DOHH2 (cell line): ENCODE measurements at regions not wholly inside any gene's neighbourhood (a gene's known extent, or its start where the extent isn't known, plus 50 kb on each side); places are given as distances from the start of the nearest gene placed in this dataset.

Source experiments
- H3F3A ChIP-seq: fragments of 200-600 bp; sonication (generic), shearing (Covaris generic); 2 replicates; pipeline ENCODE4 v1.6.0; 2016; ENCODE audit warnings: antibody characterized with exemption, mild to moderate bottlenecking; ENCODE audit not compliant: control insufficient read depth, insufficient read depth
- H3K27ac ChIP-seq: fragments of 200-600 bp; sonication (generic); 2 replicates; pipeline ENCODE4 v1.5.1; 2014; ENCODE audit warnings: low read depth, mild to moderate bottlenecking, low read length, moderate library complexity
- H3K27me3 ChIP-seq: fragments of 200-600 bp; sonication (generic); 2 replicates; pipeline ENCODE4 v1.6.1; 2014; ENCODE audit warnings: mild to moderate bottlenecking, low read length, mixed read lengths; ENCODE audit not compliant: control insufficient read depth
- H3K36me3 ChIP-seq: fragments of 200-600 bp; sonication (generic); 2 replicates; pipeline ENCODE4 v1.6.1; 2014; ENCODE audit warnings: mild to moderate bottlenecking, low read length, moderate library complexity, mixed read lengths; ENCODE audit not compliant: control insufficient read depth
- H3K4me1 ChIP-seq: fragments of 200-600 bp; sonication (generic); 2 replicates; pipeline ENCODE4 v1.6.1; 2014; ENCODE audit warnings: mild to moderate bottlenecking, low read length, mixed read lengths; ENCODE audit not compliant: control insufficient read depth
- H3K4me2 ChIP-seq: fragments of 200-600 bp; sonication (generic); 2 replicates; pipeline ENCODE4 v1.6.0; 2014; ENCODE audit warnings: mild to moderate bottlenecking, low read length, moderate library complexity
- H3K4me3 ChIP-seq: fragments of 200-600 bp; sonication (generic); 2 replicates; pipeline ENCODE4 v1.5.1; 2014; ENCODE audit warnings: mild to moderate bottlenecking, low read length, mixed read lengths
- H3K79me2 ChIP-seq: fragments of 200-600 bp; sonication (generic); 2 replicates; pipeline ENCODE4 v1.6.1; 2014; ENCODE audit warnings: mild to moderate bottlenecking, low read length, mixed read lengths; ENCODE audit not compliant: control insufficient read depth
- H3K9me2 ChIP-seq: fragments of 200-600 bp; sonication (generic); replicated peaks from 2 replicates; pipeline ENCODE4 v1.6.1; 2014; ENCODE audit warnings: mild to moderate bottlenecking, low read length, mixed read lengths; ENCODE audit not compliant: control insufficient read depth
- H3K9me3 ChIP-seq: fragments of 200-600 bp; sonication (generic); 2 replicates; pipeline ENCODE4 v1.6.1; 2014; ENCODE audit warnings: antibody characterized with exemption, low read length, mixed read lengths; ENCODE audit not compliant: control insufficient read depth, insufficient read depth
- H4K20me1 ChIP-seq: fragments of 200-600 bp; sonication (generic); 2 replicates; pipeline ENCODE4 v1.6.0; 2014; ENCODE audit warnings: low read depth, mild to moderate bottlenecking, antibody characterized with exemption, low read length, moderate library complexity; ENCODE audit not compliant: control insufficient read depth, insufficient read depth
- EZH2phosphoT487 ChIP-seq: fragments of 200-600 bp; sonication (generic); IDR thresholded peaks from 2 replicates; pipeline ENCODE4 v1.6.1; 2017; ENCODE audit warnings: borderline replicate concordance, mild to moderate bottlenecking, antibody characterized with exemption, low read length, moderate library complexity, mixed read lengths
- TF ChIP-seq, protein P1 (sequence below): fragments of 200-600 bp; sonication (generic); IDR thresholded peaks from one replicate; pipeline ENCODE4 v1.5.1; 2014; ENCODE audit warnings: antibody characterized with exemption, mild to moderate bottlenecking, low read depth, low read length; ENCODE audit not compliant: poor library complexity, severe bottlenecking

GRCh38 chr7:121558288-121558687 lies 162.2 kb upstream of the FAM3C start:
- no peaks in the 10 kb centered on the region for H3K9me3 ChIP-seq
- no peaks in the 10 kb centered on the region for H4K20me1 ChIP-seq
- no peak overlapping the region for H3K27ac ChIP-seq
- no peaks in the 10 kb centered on the region for H3K79me2 ChIP-seq
- no peaks in the 10 kb centered on the region for H3K4me1 ChIP-seq
- H3K4me3 ChIP-seq = no peak overlapping the region
- TF ChIP-seq EZH2phosphoT487 = no peak
- TF ChIP-seq, protein P1, sequence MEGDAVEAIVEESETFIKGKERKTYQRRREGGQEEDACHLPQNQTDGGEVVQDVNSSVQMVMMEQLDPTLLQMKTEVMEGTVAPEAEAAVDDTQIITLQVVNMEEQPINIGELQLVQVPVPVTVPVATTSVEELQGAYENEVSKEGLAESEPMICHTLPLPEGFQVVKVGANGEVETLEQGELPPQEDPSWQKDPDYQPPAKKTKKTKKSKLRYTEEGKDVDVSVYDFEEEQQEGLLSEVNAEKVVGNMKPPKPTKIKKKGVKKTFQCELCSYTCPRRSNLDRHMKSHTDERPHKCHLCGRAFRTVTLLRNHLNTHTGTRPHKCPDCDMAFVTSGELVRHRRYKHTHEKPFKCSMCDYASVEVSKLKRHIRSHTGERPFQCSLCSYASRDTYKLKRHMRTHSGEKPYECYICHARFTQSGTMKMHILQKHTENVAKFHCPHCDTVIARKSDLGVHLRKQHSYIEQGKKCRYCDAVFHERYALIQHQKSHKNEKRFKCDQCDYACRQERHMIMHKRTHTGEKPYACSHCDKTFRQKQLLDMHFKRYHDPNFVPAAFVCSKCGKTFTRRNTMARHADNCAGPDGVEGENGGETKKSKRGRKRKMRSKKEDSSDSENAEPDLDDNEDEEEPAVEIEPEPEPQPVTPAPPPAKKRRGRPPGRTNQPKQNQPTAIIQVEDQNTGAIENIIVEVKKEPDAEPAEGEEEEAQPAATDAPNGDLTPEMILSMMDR = no peak
- H3K27me3 ChIP-seq = no peaks in the 10 kb centered on the region
- no peaks in the 10 kb centered on the region for H3K9me2 ChIP-seq
- no peaks in the 10 kb centered on the region for H3K36me3 ChIP-seq
- no peak overlapping the region for H3K4me2 ChIP-seq
- H3F3A ChIP-seq = no peaks in the 10 kb centered on the region

GRCh38 chr7:121557034-121557892 lies 161.2 kb upstream of the FAM3C start:
- Histone ChIP-seq H3K4me1 (no peaks in the 10 kb centered on the region), H3K9me2 (no peaks in the 10 kb centered on the region), H3K9me3 (no peaks in the 10 kb centered on the region), H3K4me3 (no peak overlapping the region), H3K4me2 (no peak overlapping the region), H4K20me1 (no peaks in the 10 kb centered on the region), H3K36me3 (no peaks in the 10 kb centered on the region), H3K27ac (no peak overlapping the region), H3K79me2 (no peaks in the 10 kb centered on the region), H3F3A (no peaks in the 10 kb centered on the region), H3K27me3 (no peaks in the 10 kb centered on the region)
- TF ChIP-seq EZH2phosphoT487 = no peak
- TF ChIP-seq, protein P1 = no peak

GRCh38 chr7:121555558-121555957 lies 159.4 kb upstream of the FAM3C start:
- Histone ChIP-seq H3K4me2 (no peak overlapping the region), H3K9me2 (no peaks in the 10 kb centered on the region), H3K79me2 (no peaks in the 10 kb centered on the region), H3K9me3 (no peaks in the 10 kb centered on the region), H3K36me3 (no peaks in the 10 kb centered on the region), H3F3A (no peaks in the 10 kb centered on the region), H3K4me1 (no peaks in the 10 kb centered on the region), H3K27me3 (no peaks in the 10 kb centered on the region), H3K4me3 (no peak overlapping the region), H4K20me1 (no peaks in the 10 kb centered on the region), H3K27ac (no peak overlapping the region)
- no peak for TF ChIP-seq EZH2phosphoT487
- TF ChIP-seq, protein P1 = no peak
